GM12875 (cell line): ENCODE measurements at regions not wholly inside any gene's neighbourhood (a gene's known extent, or its start where the extent isn't known, plus 50 kb on each side); places are given as distances from the start of the nearest gene placed in this dataset.

Experiments
- H3K4me3 ChIP-seq: one replicate; pipeline ENCODE4 v1.5.1; 2011; ENCODE audit warnings: low read depth, low read length, control low read depth
- TF ChIP-seq, protein P1 (sequence below): IDR thresholded peaks from 2 replicates; pipeline ENCODE4 v1.5.1; 2011; ENCODE audit warnings: low read depth, mild to moderate bottlenecking, control low read depth, inconsistent platforms, low read length, moderate library complexity, borderline replicate concordance; ENCODE audit not compliant: insufficient read depth

DNA sequence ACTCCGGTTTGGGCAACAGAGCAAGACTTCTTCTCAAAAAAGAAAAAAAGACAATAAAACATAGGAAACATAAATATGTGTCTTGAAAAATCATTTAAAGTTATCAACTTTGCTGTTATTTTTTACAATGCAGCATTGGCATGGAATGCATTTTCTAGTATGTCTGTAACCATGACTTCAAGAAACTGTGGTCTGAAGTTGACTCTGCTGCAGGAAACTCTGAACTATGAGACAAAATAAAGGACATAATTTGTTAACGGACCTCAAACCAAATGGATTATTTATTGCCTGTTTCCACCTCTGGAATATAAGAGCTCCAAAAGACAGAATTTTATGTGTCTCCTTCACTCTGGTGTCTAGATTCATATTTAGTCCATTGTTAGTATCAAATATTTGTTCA is 79.1 kb downstream of the TRIB2 start:
- no peak overlapping the region for H3K4me3 ChIP-seq
- TF ChIP-seq, protein P1, sequence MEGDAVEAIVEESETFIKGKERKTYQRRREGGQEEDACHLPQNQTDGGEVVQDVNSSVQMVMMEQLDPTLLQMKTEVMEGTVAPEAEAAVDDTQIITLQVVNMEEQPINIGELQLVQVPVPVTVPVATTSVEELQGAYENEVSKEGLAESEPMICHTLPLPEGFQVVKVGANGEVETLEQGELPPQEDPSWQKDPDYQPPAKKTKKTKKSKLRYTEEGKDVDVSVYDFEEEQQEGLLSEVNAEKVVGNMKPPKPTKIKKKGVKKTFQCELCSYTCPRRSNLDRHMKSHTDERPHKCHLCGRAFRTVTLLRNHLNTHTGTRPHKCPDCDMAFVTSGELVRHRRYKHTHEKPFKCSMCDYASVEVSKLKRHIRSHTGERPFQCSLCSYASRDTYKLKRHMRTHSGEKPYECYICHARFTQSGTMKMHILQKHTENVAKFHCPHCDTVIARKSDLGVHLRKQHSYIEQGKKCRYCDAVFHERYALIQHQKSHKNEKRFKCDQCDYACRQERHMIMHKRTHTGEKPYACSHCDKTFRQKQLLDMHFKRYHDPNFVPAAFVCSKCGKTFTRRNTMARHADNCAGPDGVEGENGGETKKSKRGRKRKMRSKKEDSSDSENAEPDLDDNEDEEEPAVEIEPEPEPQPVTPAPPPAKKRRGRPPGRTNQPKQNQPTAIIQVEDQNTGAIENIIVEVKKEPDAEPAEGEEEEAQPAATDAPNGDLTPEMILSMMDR, result no peak

DNA sequence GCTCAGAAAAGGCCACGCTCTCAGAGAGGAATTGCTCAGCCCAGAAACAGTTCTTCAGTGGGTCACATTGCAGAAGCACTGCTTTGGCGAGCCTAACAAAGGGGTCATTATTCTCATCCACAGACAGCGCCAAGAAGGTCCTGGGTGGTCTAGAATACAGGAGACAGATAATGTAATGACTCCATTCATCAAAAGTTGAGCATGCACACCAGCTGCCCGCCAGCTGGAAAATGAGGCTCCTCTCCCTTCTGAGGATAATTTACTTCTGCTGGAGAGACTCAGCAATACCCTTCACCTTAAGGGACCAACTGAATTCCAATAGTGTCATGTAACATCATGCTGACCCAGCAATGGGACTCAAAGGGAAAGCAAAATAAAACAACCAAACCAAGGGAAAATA is 79.9 kb downstream of the TRIB2 start:
- no peak overlapping the region for H3K4me3 ChIP-seq
- TF ChIP-seq, protein P1, result no peak

DNA sequence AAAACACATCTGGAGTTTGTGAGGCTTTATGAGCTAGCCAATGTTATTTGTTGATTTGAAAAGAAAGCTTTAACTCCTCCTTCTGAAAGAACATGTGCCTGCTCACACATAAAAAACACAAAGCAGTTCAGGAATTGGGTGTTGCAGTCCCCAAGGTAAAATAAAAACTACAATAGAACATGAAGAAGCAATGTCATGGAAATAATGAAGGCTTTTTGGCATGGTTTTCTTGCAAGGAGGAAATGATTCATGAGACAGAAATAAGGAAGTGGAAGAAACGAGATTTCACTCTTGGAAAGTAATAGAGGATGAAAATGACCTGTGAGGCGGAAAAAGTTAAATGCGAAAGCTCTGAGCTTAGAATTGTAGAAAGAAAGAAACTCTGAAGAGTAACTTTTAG is 81.1 kb downstream of the TRIB2 start:
- TF ChIP-seq, protein P1, result no peak

DNA sequence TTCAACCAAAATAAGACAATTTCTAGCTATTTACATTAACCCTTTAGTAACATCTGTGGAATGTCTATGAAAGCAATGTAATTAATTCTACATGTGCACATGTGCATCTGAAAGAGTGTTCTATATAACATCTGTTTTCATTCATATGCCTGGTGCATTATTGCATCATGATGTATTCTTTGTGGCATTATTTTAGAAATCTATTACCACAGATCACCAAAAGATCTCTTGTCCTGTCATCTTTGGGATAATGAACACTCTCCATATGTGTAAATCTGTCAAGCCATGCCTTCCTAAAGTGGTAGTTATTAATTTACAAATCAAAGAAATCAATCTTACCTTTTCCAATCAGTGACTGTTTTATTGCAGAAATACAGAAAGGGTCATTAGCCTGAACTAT is 86.9 kb downstream of the TRIB2 start:
- TF ChIP-seq, protein P1, result no peak
- H3K4me3 ChIP-seq, result no peak overlapping the region

More for the DNA sequence above, 81.1 kb downstream of the TRIB2 start:
- no peak overlapping the region for H3K4me3 ChIP-seq

DNA sequence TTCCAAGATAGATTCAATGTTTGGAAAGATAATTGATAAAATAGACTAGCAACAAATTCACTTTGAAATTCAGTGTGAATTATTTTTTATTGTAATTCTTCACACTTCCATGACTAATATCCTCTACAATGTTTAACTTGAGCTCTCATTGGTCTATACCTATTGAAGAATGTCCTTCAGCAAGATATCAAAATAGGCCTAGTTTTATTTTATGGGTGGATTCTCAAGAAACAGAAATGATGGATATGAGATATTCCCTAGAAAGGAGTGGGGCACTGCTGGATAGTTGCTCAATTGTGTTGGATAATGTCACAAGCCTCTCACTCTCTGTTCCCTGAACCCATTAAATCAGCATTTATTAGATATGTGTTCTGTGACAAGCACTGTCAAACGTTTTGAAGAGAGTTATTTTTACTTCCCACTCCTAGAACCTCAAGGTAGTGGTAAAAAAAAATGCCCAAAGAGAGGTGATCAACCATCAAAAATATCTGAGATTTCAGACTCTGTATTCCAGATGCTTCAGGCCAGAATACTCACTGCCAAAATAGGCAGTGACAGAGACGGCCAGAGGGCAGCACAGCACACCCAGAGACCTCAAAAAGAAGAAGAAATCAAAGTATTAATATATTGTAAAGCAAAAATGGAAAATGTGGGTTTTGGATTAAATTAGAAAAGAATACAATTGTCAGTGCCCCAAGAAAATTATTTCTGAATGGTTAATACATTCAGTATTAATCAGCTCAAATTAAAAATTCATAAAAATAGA is 87.5 kb downstream of the TRIB2 start:
- TF ChIP-seq, protein P1, result no peak
- H3K4me3 ChIP-seq, result no peak overlapping the region

DNA sequence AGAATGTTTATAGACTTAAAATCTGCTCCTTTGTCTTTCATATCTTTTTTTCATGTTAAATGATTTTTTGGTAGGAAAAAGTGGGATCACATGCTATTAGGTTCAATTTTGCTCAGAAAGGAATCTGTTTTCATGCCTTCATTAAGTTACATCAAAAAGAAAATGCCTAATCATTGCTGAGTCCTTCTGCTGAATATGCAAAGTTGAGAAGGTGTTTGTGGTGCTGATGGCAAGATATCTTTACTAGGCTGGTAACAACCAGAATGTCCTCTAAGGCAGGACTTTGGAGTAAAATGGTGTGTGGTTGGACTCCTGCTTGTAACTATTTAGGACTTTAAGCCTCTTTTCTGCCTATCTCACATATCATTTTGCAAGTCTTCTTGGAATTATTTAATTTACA is 88.3 kb downstream of the TRIB2 start:
- H3K4me3 ChIP-seq, result no peak overlapping the region
- TF ChIP-seq, protein P1, result no peak

DNA sequence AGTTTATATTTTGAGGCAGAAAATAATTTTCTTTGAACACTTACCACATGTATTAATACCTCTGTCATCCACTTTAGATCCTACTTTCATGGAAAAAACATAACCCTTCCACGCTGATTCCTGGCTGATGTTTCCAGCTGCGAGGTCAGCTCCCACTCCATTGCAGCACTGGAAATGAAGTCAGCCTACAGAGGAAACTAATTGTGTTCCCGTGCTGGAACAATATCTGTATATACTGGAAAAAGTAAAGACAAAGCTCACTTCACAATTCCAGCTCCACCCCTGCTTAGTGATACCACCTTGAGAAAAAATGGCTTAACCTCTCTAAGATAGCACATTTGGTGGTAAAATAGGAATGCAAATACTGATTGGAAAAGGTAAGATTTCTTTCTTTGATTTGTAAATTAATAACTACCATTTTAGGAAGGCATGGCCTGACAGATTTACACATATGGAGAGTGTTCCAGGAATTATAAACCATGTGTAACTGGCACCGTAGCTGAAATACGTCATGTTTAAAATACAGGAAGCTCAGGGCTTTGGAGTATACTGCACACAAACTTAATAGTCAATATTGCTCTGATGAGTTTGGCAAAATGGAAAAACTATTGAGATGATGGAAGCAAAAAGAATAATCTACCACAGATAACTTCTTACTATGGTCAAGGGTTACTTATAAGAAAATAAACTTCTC is 90.0 kb downstream of the TRIB2 start:
- H3K4me3 ChIP-seq, result no peak overlapping the region
- TF ChIP-seq, protein P1, result no peak
